ENCODE measurements at regions not wholly inside any gene's neighbourhood (a gene's known extent, or its start where the extent isn't known, plus 50 kb on each side); places are given as distances from the start of the nearest gene placed in this dataset.

GRCh38 chr2:83022631-83023210 is 1436.4 kb downstream of the SUCLG1 start:
- no peak for TF ChIP-seq CTCF (IDR thresholded peaks at IDR 0.05)
- Histone ChIP-seq H3K27ac (no peak overlapping the region), H3K4me3 (no peak overlapping the region)
- no peak for DNase-seq (ENCODE audit: low spot score)

- no peak for DNase-seq (ENCODE audit: low spot score)
- Histone ChIP-seq H3K4me3 (no peak overlapping the region), H3K27ac (no peak overlapping the region)
- no peak for TF ChIP-seq CTCF (IDR thresholded peaks at IDR 0.05)
These were observed 1441.6 kb downstream of the SUCLG1 start for GRCh38 chr2:83017366-83018090.

- Histone ChIP-seq H3K27ac (no peak overlapping the region), H3K4me3 (no peak overlapping the region)
- DNase-seq (ENCODE audit: low spot score), result no peak
- no peak for TF ChIP-seq CTCF (IDR thresholded peaks at IDR 0.05)
These were observed 1442.6 kb downstream of the SUCLG1 start for GRCh38 chr2:83016343-83017110.

- Histone ChIP-seq H3K4me3 (no peak overlapping the region), H3K27ac (no peak overlapping the region)
- no peak for TF ChIP-seq CTCF (IDR thresholded peaks at IDR 0.05)
- no peak for DNase-seq (ENCODE audit: low spot score)
These were observed 1443.2 kb downstream of the SUCLG1 start for GRCh38 chr2:83015900-83016299.

- DNase-seq (ENCODE audit: low spot score), result no peak
- Histone ChIP-seq H3K4me3 (no peak overlapping the region), H3K27ac (no peak overlapping the region)
- TF ChIP-seq CTCF (IDR thresholded peaks at IDR 0.05), result no peak
These were observed 1443.9 kb downstream of the SUCLG1 start for GRCh38 chr2:83015035-83015715.

- Histone ChIP-seq H3K27ac (no peak overlapping the region), H3K4me3 (no peak overlapping the region)
- no peak for TF ChIP-seq CTCF (IDR thresholded peaks at IDR 0.05)
- DNase-seq (ENCODE audit: low spot score), result no peak
These were observed 1444.6 kb downstream of the SUCLG1 start for GRCh38 chr2:83014462-83014861.

Measured in coronary artery (tissue), 2 donors.